ENCODE measurements at regions not wholly inside any gene's neighbourhood (a gene's known extent, or its start where the extent isn't known, plus 50 kb on each side); places are given as distances from the start of the nearest gene placed in this dataset.
"Not testable (repeated sequence)": the region's sequence is repeated elsewhere in the genome, so short reads cannot be mapped to it uniquely, and the experiment has no call there.

DNA sequence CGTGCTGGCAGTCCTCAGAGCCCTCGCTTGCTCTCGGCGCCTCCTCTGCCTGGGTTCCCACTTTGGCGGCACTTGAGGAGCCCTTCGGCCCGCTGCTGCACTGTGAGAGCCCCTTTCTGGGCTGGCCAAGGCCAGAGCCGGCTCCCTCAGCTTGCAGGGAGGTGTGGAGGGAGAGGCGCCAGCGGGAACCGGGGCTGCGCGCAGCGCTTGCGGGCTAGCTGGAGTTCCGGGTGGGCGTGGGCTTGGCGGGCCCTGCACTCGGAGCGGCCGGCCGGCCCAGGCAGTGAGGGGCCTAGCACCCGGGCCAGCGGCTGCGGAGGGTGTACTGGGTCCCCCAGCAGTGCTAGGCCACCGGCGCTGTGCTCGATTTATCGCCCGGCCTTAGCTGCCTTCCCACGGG, 124.1 kb upstream of the NT5E start:
- not testable (repeated sequence) for H3K27ac ChIP-seq (ENCODE audit: low read length); H3K9me3 ChIP-seq (ENCODE audit: control insufficient read depth, insufficient read depth, low read length); H3K27me3 ChIP-seq (ENCODE audit: control insufficient read depth, insufficient read depth, low read length); H3K4me3 ChIP-seq (ENCODE audit: low read length); H3K4me1 ChIP-seq (ENCODE audit: control insufficient read depth, insufficient read depth, low read length); H3K36me3 ChIP-seq (ENCODE audit: control insufficient read depth, insufficient read depth, low read length); DNase-seq (ENCODE audit: low read depth, low spot score)
- no CpG with 5 or more reads among the region's 31 CpGs for WGBS (ENCODE audit: insufficient coverage, insufficient read length)

DNA sequence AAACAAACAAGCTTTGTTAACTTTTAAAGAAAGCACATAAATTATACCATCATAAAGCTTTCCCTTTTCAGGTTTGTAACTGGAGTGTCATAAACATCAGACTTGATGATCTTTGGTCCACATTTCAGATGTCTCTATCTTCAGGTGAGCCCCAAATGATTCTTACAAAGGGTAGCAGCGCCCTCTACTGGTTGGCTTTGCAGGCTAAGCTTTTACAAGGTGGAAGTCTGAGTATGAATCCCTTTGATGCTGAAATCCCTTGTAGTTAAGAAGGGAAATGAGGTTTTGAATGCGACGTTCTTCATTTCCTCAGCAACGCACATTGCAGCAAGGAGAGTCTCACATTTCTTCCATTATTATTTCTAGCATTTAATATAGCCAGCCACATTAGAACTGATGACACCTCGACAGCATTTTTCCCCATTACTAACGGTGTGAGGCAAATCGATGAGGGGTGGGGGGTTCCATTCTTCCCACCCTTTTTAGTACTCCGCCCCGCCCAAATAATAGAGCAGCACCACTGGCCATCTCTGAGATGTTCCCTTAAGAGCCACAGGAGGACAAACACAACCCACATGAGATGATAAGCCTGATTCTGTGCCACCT, 126.3 kb upstream of the NT5E start:
- H3K27me3 ChIP-seq (ENCODE audit: control insufficient read depth, insufficient read depth, low read length), result no peaks in the 10 kb centered on the region
- no peaks in the 10 kb centered on the region for H3K9me3 ChIP-seq (ENCODE audit: control insufficient read depth, insufficient read depth, low read length)
- no CpG with 5 or more reads among the region's 9 CpGs for WGBS (ENCODE audit: insufficient coverage, insufficient read length)
- no peaks in the 10 kb centered on the region for H3K36me3 ChIP-seq (ENCODE audit: control insufficient read depth, insufficient read depth, low read length)
- peak; percentile 61 for DNase-seq (ENCODE audit: low read depth, low spot score)
- H3K4me3 ChIP-seq (ENCODE audit: low read length), result no peak overlapping the region
- H3K27ac ChIP-seq (ENCODE audit: low read length), result no peak overlapping the region
- no peaks in the 10 kb centered on the region for H3K4me1 ChIP-seq (ENCODE audit: control insufficient read depth, insufficient read depth, low read length)

DNA sequence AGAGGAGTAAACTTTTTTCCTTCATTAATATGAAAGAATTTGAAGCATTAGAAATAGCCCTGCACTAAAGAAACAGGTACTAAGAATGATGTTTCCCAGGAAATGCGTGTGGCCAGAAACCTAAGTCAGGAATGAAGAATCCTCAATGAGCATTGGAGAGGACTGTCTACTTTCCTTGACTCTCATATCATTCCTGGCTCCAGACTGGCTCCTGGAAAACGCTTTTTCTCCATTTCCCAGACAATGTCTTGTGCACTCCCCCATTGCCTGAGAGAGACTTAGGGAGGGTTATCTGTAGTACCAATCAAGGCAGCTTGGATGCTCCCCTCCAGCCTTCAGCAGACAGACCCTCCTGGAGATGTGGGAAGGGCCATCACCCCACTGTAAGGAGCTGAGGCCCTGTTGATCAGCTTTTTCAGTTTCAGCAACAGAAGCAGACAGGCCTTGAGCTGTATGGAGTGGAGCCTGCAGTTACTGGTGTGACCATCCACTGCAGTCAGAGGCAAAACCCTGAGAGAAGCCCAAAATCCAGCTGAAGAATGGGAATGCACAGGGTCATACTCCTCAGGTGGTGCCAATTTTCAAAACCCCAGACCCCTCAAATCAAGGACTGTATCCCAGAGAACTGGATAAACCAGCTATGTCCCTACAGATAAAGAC, 127.3 kb upstream of the NT5E start:
- Histone ChIP-seq H3K27me3 (ENCODE audit: control insufficient read depth, insufficient read depth, low read length) (no peaks in the 10 kb centered on the region), H3K4me1 (ENCODE audit: control insufficient read depth, insufficient read depth, low read length) (no peaks in the 10 kb centered on the region), H3K36me3 (ENCODE audit: control insufficient read depth, insufficient read depth, low read length) (no peaks in the 10 kb centered on the region), H3K27ac (ENCODE audit: low read length) (no peak overlapping the region), H3K9me3 (ENCODE audit: control insufficient read depth, insufficient read depth, low read length) (peaks cover 4% of the 10 kb centered on the region; the same call in 1 of the 2 replicates), H3K4me3 (ENCODE audit: low read length) (no peak overlapping the region)
- no peak for DNase-seq (ENCODE audit: low read depth, low spot score)
- WGBS (ENCODE audit: insufficient coverage, insufficient read length), result no CpG with 5 or more reads among the region's 2 CpGs

DNA sequence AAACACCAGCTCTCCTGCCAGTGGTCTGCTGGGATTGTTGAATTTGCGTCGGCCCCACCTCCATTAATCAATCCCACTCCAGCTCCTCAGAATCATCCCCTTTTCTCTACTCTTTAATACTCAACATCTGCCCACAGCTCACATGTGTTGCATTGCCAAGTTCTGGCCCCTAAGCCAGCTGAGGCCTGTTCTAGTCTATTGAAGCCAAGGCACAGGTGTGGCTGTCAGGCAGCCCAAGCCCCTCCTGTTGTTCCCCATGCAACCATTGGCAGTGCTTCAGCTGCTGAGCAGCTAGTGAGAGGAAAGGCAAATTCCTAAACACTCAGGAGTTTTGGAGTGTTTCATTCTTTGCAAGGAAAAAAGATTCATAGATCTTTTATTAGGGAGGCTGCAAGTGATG, 128.0 kb upstream of the NT5E start:
- DNase-seq (ENCODE audit: low read depth, low spot score), result no peak
- Histone ChIP-seq H3K36me3 (ENCODE audit: control insufficient read depth, insufficient read depth, low read length) (no peaks in the 10 kb centered on the region), H3K9me3 (ENCODE audit: control insufficient read depth, insufficient read depth, low read length) (peaks cover 4% of the 10 kb centered on the region; the same call in 1 of the 2 replicates), H3K27ac (ENCODE audit: low read length) (no peak overlapping the region), H3K4me1 (ENCODE audit: control insufficient read depth, insufficient read depth, low read length) (no peaks in the 10 kb centered on the region), H3K27me3 (ENCODE audit: control insufficient read depth, insufficient read depth, low read length) (no peaks in the 10 kb centered on the region), H3K4me3 (ENCODE audit: low read length) (no peak overlapping the region)
- WGBS (ENCODE audit: insufficient coverage, insufficient read length), result no CpG with 5 or more reads among the region's 2 CpGs

DNA sequence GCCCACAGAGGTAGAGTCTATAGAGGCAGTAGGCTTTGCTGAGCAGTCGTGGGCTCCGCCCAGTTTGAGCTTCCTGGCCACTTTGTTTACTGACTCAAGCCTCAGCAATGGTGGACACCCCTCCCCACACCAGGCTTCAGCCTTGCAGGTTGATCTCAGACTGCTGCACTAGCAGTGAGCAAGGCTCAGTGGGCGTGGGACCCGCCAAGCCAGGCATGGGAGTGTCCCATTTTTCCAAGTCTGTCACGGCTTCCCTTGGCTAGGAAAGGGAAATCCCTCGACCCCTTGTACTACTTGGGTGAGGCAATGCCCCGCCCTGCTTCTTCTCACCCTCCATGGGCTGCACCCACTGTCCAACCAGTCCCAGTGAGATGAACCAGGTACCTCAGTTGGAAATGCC, 135.3 kb upstream of the NT5E start:
- no peak for DNase-seq (ENCODE audit: low read depth, low spot score)
- H3K9me3 ChIP-seq (ENCODE audit: control insufficient read depth, insufficient read depth, low read length), result peaks cover 4% of the 10 kb centered on the region; the same call in 1 of the 2 replicates
- H3K27ac ChIP-seq (ENCODE audit: low read length), result no peak overlapping the region
- H3K4me3 ChIP-seq (ENCODE audit: low read length), result no peak overlapping the region
- WGBS (ENCODE audit: insufficient coverage, insufficient read length), result no CpG with 5 or more reads among the region's 7 CpGs
- no peaks in the 10 kb centered on the region for H3K27me3 ChIP-seq (ENCODE audit: control insufficient read depth, insufficient read depth, low read length)
- H3K4me1 ChIP-seq (ENCODE audit: control insufficient read depth, insufficient read depth, low read length), result no peaks in the 10 kb centered on the region
- H3K36me3 ChIP-seq (ENCODE audit: control insufficient read depth, insufficient read depth, low read length), result no peaks in the 10 kb centered on the region

DNA sequence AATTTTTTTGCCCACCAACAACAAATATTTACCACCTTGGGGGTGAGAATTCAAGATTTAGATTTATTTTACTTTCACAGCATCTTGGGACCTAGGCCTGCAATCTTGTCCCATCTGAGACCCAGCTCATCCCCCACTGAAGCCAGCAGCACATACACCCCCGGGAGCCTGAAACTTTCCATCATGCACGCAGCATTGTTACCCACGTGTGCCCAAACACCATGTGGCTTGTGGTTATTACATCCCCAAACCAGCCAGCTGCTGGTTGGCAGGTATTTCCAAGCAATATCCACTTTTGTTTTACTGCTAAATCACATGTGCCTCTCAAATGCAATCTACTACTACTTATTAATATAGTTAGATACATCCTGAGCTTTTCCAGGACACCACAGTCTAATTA, 149.3 kb upstream of the NT5E start:
- Histone ChIP-seq H3K27ac (ENCODE audit: low read length) (no peak overlapping the region), H3K27me3 (ENCODE audit: control insufficient read depth, insufficient read depth, low read length) (no peaks in the 10 kb centered on the region), H3K4me1 (ENCODE audit: control insufficient read depth, insufficient read depth, low read length) (no peaks in the 10 kb centered on the region), H3K9me3 (ENCODE audit: control insufficient read depth, insufficient read depth, low read length) (no peaks in the 10 kb centered on the region), H3K36me3 (ENCODE audit: control insufficient read depth, insufficient read depth, low read length) (no peaks in the 10 kb centered on the region), H3K4me3 (ENCODE audit: low read length) (no peak overlapping the region)
- no CpG with 5 or more reads among the region's 3 CpGs for WGBS (ENCODE audit: insufficient coverage, insufficient read length)
- DNase-seq (ENCODE audit: low read depth, low spot score), result no peak

DNA sequence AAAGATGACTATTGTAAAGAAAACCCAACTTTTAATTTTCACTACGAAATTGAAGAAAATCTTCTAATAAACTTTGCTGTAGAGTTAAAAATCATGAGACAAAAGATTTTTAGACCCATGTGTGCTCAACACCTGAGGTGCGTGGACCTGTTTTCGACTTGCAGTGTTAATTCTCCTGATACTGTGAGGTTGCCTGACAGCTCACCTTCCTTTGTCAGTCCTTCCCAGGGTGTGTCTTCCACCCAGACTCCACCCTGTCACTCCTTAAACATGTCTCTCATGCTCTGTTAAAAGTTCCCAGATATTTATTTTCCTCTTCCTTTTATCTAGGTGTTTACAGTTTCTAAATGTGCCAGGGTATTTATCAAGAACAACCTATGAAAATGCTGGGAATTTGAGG, 151.3 kb upstream of the NT5E start:
- no peaks in the 10 kb centered on the region for H3K27me3 ChIP-seq (ENCODE audit: control insufficient read depth, insufficient read depth, low read length)
- no peak overlapping the region for H3K27ac ChIP-seq (ENCODE audit: low read length)
- H3K4me1 ChIP-seq (ENCODE audit: control insufficient read depth, insufficient read depth, low read length), result no peaks in the 10 kb centered on the region
- no peaks in the 10 kb centered on the region for H3K9me3 ChIP-seq (ENCODE audit: control insufficient read depth, insufficient read depth, low read length)
- no peak for DNase-seq (ENCODE audit: low read depth, low spot score)
- no peaks in the 10 kb centered on the region for H3K36me3 ChIP-seq (ENCODE audit: control insufficient read depth, insufficient read depth, low read length)
- no CpG with 5 or more reads among the region's 3 CpGs for WGBS (ENCODE audit: insufficient coverage, insufficient read length)
- no peak overlapping the region for H3K4me3 ChIP-seq (ENCODE audit: low read length)

DNA sequence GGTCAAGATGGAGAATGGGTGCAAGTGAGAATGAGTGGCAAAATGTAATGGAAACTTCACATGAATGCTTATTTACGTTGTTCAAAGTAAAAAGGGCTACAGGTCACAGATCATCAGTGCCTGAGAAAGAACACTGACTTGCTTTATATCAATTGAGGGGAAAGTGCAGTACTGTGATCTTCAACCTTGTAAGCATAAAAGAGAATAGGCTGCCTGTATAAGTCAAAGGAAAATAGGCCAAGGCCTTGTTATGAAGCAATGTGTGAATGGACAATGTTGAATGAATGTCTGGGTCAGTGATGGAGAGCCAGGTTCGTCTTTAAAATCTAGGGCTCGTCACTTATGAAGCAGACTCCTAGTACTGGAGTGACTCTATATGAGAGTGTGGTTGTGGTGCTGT, 158.6 kb upstream of the NT5E start:
- Histone ChIP-seq H3K27ac (ENCODE audit: low read length) (no peak overlapping the region), H3K4me3 (ENCODE audit: low read length) (no peak overlapping the region), H3K27me3 (ENCODE audit: control insufficient read depth, insufficient read depth, low read length) (no peaks in the 10 kb centered on the region), H3K9me3 (ENCODE audit: control insufficient read depth, insufficient read depth, low read length) (no peaks in the 10 kb centered on the region), H3K36me3 (ENCODE audit: control insufficient read depth, insufficient read depth, low read length) (no peaks in the 10 kb centered on the region), H3K4me1 (ENCODE audit: control insufficient read depth, insufficient read depth, low read length) (no peaks in the 10 kb centered on the region)
- no peak for DNase-seq (ENCODE audit: low read depth, low spot score)
- WGBS (ENCODE audit: insufficient coverage, insufficient read length), result no CpG with 5 or more reads among the region's 3 CpGs

DNA sequence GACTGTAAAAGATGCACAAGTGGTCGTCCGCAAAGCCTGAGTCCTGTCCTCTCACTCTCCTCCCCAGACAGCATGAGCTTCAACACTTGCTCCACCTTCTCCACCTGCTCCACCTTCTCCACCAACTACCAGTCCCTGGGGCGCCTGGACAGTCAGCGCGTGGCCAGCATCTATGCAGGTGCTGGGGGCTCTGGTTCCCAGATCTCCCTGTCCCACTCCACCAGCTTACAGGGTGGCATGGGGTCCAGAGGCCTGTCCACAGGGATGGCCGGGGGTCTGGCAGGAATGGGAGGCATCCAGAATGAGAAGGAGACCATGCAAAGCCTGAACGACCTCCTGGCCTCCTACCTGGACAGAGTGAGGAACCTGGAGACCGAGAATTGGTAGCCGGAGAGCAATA, 162.2 kb upstream of the NT5E start:
- H3K4me3 ChIP-seq (ENCODE audit: low read length), result no peak overlapping the region
- H3K27me3 ChIP-seq (ENCODE audit: control insufficient read depth, insufficient read depth, low read length), result no peaks in the 10 kb centered on the region
- no peaks in the 10 kb centered on the region for H3K4me1 ChIP-seq (ENCODE audit: control insufficient read depth, insufficient read depth, low read length)
- no CpG with 5 or more reads among the region's 9 CpGs for WGBS (ENCODE audit: insufficient coverage, insufficient read length)
- no peaks in the 10 kb centered on the region for H3K9me3 ChIP-seq (ENCODE audit: control insufficient read depth, insufficient read depth, low read length)
- DNase-seq (ENCODE audit: low read depth, low spot score), result no peak
- no peaks in the 10 kb centered on the region for H3K36me3 ChIP-seq (ENCODE audit: control insufficient read depth, insufficient read depth, low read length)
- H3K27ac ChIP-seq (ENCODE audit: low read length), result no peak overlapping the region

DNA sequence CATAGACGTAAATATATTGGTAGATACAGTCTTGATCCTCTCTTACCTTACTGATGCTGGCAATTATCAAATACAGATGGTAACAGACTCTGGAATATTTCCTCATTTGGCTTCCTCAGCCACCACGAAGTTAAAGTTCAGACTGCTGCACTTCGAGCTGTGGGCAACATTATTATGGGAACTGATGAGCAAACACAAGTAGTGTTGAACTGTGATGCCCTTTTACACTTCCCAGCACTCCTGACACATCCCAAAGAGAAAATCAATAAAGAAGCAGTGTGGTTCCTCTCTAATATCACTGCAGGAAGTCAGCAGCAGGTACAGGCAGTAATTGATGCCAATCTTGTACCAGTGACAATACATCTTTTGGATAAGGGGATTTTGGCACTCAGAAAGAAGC, 162.7 kb upstream of the NT5E start:
- Histone ChIP-seq H3K27me3 (ENCODE audit: control insufficient read depth, insufficient read depth, low read length) (no peaks in the 10 kb centered on the region), H3K27ac (ENCODE audit: low read length) (no peak overlapping the region), H3K4me3 (ENCODE audit: low read length) (no peak overlapping the region), H3K9me3 (ENCODE audit: control insufficient read depth, insufficient read depth, low read length) (no peaks in the 10 kb centered on the region), H3K36me3 (ENCODE audit: control insufficient read depth, insufficient read depth, low read length) (no peaks in the 10 kb centered on the region), H3K4me1 (ENCODE audit: control insufficient read depth, insufficient read depth, low read length) (no peaks in the 10 kb centered on the region)
- no peak for DNase-seq (ENCODE audit: low read depth, low spot score)
- WGBS (ENCODE audit: insufficient coverage, insufficient read length), result no CpG with 5 or more reads among the region's 3 CpGs

DNA sequence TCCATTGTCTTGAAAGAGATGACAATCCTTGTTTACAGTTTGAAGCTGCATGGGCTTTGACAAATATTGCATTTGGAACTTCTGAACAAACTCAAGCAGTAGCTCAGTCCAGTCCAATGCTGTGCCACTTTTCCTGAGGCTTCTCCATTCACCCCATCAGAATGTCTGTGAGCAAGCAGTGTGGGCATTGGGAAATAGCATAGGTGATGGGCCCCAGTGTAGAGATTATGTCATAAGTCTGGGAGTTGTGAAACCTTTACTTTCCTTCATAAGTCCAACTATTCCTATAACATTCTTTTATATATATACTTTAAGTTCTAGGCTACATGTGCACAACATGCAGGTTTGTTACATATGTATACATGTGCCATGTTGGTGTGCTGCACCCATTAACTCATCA, 163.4 kb upstream of the NT5E start:
- not testable (repeated sequence) for DNase-seq (ENCODE audit: low read depth, low spot score); H3K27ac ChIP-seq (ENCODE audit: low read length); H3K4me3 ChIP-seq (ENCODE audit: low read length); H3K9me3 ChIP-seq (ENCODE audit: control insufficient read depth, insufficient read depth, low read length); H3K36me3 ChIP-seq (ENCODE audit: control insufficient read depth, insufficient read depth, low read length); H3K4me1 ChIP-seq (ENCODE audit: control insufficient read depth, insufficient read depth, low read length); H3K27me3 ChIP-seq (ENCODE audit: control insufficient read depth, insufficient read depth, low read length)

All from iPS DF 6.9 (cell line).